Tibial nerve (tissue), 4 donors: ENCODE measurements at regions not wholly inside any gene's neighbourhood (a gene's known extent, or its start where the extent isn't known, plus 50 kb on each side); places are given as distances from the start of the nearest gene placed in this dataset.

Source experiments
- DNase-seq, 2 donors: peaks; one replicate each; pipeline ENCODE4 v3.0.0-alpha.2; 2019; ENCODE audit warnings: low spot score in 2 of 2
- H3K27ac ChIP-seq, 4 donors: fragments of 200-600 bp; sonication (generic) in 3 of 4; one replicate each; pipeline ENCODE4 v1.5.1; 2017 to 2019; ENCODE audit warnings: mild to moderate bottlenecking in 1 of 4
- H3K27me3 ChIP-seq, 2 donors: fragments of 200-600 bp; sonication (generic) in 1 of 2; one replicate each; pipeline versions ENCODE4 v1.5.1 to v1.6.0; 2017 to 2019
- H3K36me3 ChIP-seq, 3 donors: fragments of 200-600 bp; sonication (generic); one replicate each; pipeline ENCODE4 v1.5.1; 2018 to 2019
- H3K4me1 ChIP-seq, 4 donors: fragments of 200-600 bp; sonication (generic) in 3 of 4; one replicate each; pipeline ENCODE4 v1.5.1; 2017 to 2019
- H3K4me3 ChIP-seq, 4 donors: fragments of 200-600 bp; sonication (generic) in 3 of 4; one replicate each; pipeline ENCODE4 v1.5.1; 2017 to 2019; ENCODE audit warnings: mild to moderate bottlenecking in 1 of 4, moderate library complexity in 1 of 4
- H3K9me3 ChIP-seq, 4 donors: fragments of 200-600 bp; sonication (generic) in 3 of 4; one replicate each; pipeline ENCODE4 v1.5.1; 2017 to 2019
- CTCF ChIP-seq, 5 experiments: fragments of 200-600 bp in 3 of 5; fragments of 450-650 bp in 2 of 5; sonication (generic) in 3 of 5; IDR thresholded peaks; one replicate each; pipeline ENCODE4 v1.5.1; 2016 to 2019; ENCODE audit warnings: antibody characterized with exemption in 5 of 5, mild to moderate bottlenecking in 3 of 5, moderate library complexity in 2 of 5
- EP300 ChIP-seq, 2 donors: sonication (generic); formaldehyde crosslinking; IDR thresholded peaks; one replicate each; pipeline ENCODE4 v1.6.1; 2017; ENCODE audit warnings: antibody characterized with exemption in 2 of 2, mild to moderate bottlenecking in 1 of 2
- POLR2A ChIP-seq, 2 donors: fragments of 450-650 bp; IDR thresholded peaks; one replicate each; pipeline ENCODE4 v1.6.1; 2017; ENCODE audit warnings: antibody characterized with exemption in 2 of 2, mild to moderate bottlenecking in 2 of 2, moderate library complexity in 2 of 2
- WGBS, 2 donors: methylation state at CpG; one replicate each; pipeline ENCODE4 v1.1.5; 2018; 5-methylcytosine and 5-hydroxymethylcytosine counted together

GRCh38 chr3:30169487-30169886 is 436.9 kb upstream of the TGFBR2 start:
- DNase-seq: no peak
- TF ChIP-seq CTCF (IDR thresholded peaks at IDR 0.05) (no peak), POLR2A (IDR thresholded peaks at IDR 0.05) (no peak), EP300 (IDR thresholded peaks at IDR 0.05) (no peak)
- Histone ChIP-seq H3K4me3 (no peak overlapping the region), H3K36me3 (no peaks in the 10 kb centered on the region), H3K9me3 (peaks cover 0 to 10% (median 2%) of the 10 kb centered on the region in 4 donors), H3K27me3 (no peaks in the 10 kb centered on the region), H3K4me1 (peaks cover 0 to 7% (median 0%) of the 10 kb centered on the region in 4 donors), H3K27ac (no peak overlapping the region)

- DNase-seq: no peak
- Histone ChIP-seq H3K27me3 (no peaks in the 10 kb centered on the region), H3K27ac (no peak overlapping the region), H3K4me1 (peaks cover 0 to 7% (median 0%) of the 10 kb centered on the region in 4 donors), H3K36me3 (no peaks in the 10 kb centered on the region), H3K4me3 (no peak overlapping the region), H3K9me3 (peaks cover 0 to under 1% (median under 1%) of the 10 kb centered on the region in 4 donors)
- WGBS, 2 donors: 80 to 84% methylated on average over 2 of the region's 2 CpGs
- TF ChIP-seq POLR2A (IDR thresholded peaks at IDR 0.05) (no peak), EP300 (IDR thresholded peaks at IDR 0.05) (no peak)
Measured at GRCh38 chr3:30170681-30171438, 435.5 kb upstream of the TGFBR2 start.

GRCh38 chr3:30174357-30174756 is 432.0 kb upstream of the TGFBR2 start:
- H3K9me3 ChIP-seq: no peaks in the 10 kb centered on the region
- H3K4me3 ChIP-seq: no peak overlapping the region
- H3K27ac ChIP-seq: no peak overlapping the region
- TF ChIP-seq EP300 (IDR thresholded peaks at IDR 0.05): no peak
- TF ChIP-seq POLR2A (IDR thresholded peaks at IDR 0.05): no peak
- no peak for TF ChIP-seq CTCF (IDR thresholded peaks at IDR 0.05)
- H3K27me3 ChIP-seq: no peaks in the 10 kb centered on the region
- H3K36me3 ChIP-seq: no peaks in the 10 kb centered on the region
- no peak for DNase-seq
- H3K4me1 ChIP-seq: no peaks in the 10 kb centered on the region

- WGBS, 2 donors: 74 to 75% methylated on average over 4 of the region's 4 CpGs
- H3K4me3 ChIP-seq: no peak overlapping the region
- no peak overlapping the region for H3K27ac ChIP-seq
- TF ChIP-seq EP300 (IDR thresholded peaks at IDR 0.05): no peak
- no peak for TF ChIP-seq POLR2A (IDR thresholded peaks at IDR 0.05)
- no peak for TF ChIP-seq CTCF (IDR thresholded peaks at IDR 0.05)
- H3K27me3 ChIP-seq: no peaks in the 10 kb centered on the region
- no peaks in the 10 kb centered on the region for H3K9me3 ChIP-seq
- DNase-seq: no peak
- H3K36me3 ChIP-seq: no peaks in the 10 kb centered on the region
- peaks cover 0 to 14% (median 0%) of the 10 kb centered on the region in 4 donors for H3K4me1 ChIP-seq
Measured at GRCh38 chr3:30180310-30181177, 425.9 kb upstream of the TGFBR2 start.

- DNase-seq: no peak
- TF ChIP-seq CTCF (IDR thresholded peaks at IDR 0.05) (no peak), EP300 (IDR thresholded peaks at IDR 0.05) (no peak), POLR2A (IDR thresholded peaks at IDR 0.05) (no peak)
- no peaks in the 10 kb centered on the region for H3K9me3 ChIP-seq
- no peak overlapping the region for H3K27ac ChIP-seq
- H3K4me1 ChIP-seq: peaks cover 0 to 14% (median 0%) of the 10 kb centered on the region in 4 donors
- H3K27me3 ChIP-seq: no peaks in the 10 kb centered on the region
- H3K36me3 ChIP-seq: no peaks in the 10 kb centered on the region
- 43 to 46% methylated on average over 1 of the region's 1 CpG for WGBS, 2 donors
- H3K4me3 ChIP-seq: no peak overlapping the region
Measured at GRCh38 chr3:30181178-30181465, 425.3 kb upstream of the TGFBR2 start.
